H1 (cell line): ENCODE measurements at regions not wholly inside any gene's neighbourhood (a gene's known extent, or its start where the extent isn't known, plus 50 kb on each side); places are given as distances from the start of the nearest gene placed in this dataset.

ENCODE experiments used
- CTCF ChIA-PET: fragments of 300-600 bp; sonication (Branson Sonifier 250); formaldehyde crosslinking; loops from one replicate; lab custom pipeline; 2021; ENCODE audit not compliant: partially characterized antibody; lab: Charles Lee
- POLR2A ChIA-PET: fragments of 300-600 bp; sonication (Branson Sonifier 250); formaldehyde crosslinking; loops from one replicate; lab custom pipeline; 2021; ENCODE audit warnings: inconsistent platforms; ENCODE audit not compliant: partially characterized antibody; lab: Charles Lee
- DNase-seq, 2 experiments: peaks; one replicate each; pipeline versions ENCODE4 v3.0.0 to v3.0.0-alpha.2; 2010 to 2022; ENCODE audit warnings: low spot score in 2 of 2, low read depth in 1 of 2, mixed read lengths in 1 of 2
- FAIRE-seq: peaks from 2 replicates; lab custom pipeline; 2011; peaks lifted over from hg19 to GRCh38; lab: Jason Lieb, UNC
- H2AFZ ChIP-seq: 2 replicates; pipeline ENCODE4 v1.8.1; 2012; ENCODE audit warnings: low read length, inconsistent platforms
- H2AK5ac ChIP-seq: 2 replicates; pipeline ENCODE4 v1.6.1; 2013; ENCODE audit warnings: low read depth, low read length
- H2BK120ac ChIP-seq: replicated peaks from 2 replicates; pipeline ENCODE3; 2013; ENCODE audit warnings: low read depth, low read length, inconsistent platforms
- H2BK12ac ChIP-seq: 2 replicates; pipeline ENCODE4 v1.6.1; 2013; ENCODE audit warnings: low read depth, low read length
- H2BK15ac ChIP-seq: 2 replicates; pipeline ENCODE4 v1.6.1; 2013; ENCODE audit warnings: low read length
- H2BK20ac ChIP-seq: 2 replicates; pipeline ENCODE4 v1.6.1; 2013; ENCODE audit warnings: low read length
- H2BK5ac ChIP-seq: 2 replicates; pipeline ENCODE4 v1.6.1; 2013; ENCODE audit warnings: low read depth, low read length
- H3K14ac ChIP-seq: 2 replicates; pipeline ENCODE4 v1.6.1; 2013; ENCODE audit warnings: inconsistent platforms; ENCODE audit not compliant: insufficient read length
- H3K18ac ChIP-seq: 2 replicates; pipeline ENCODE4 v1.6.1; 2013; ENCODE audit warnings: low read length; ENCODE audit errors: extremely low read depth
- H3K23ac ChIP-seq: 2 replicates; pipeline ENCODE4 v1.6.1; 2013; ENCODE audit warnings: inconsistent platforms; ENCODE audit not compliant: insufficient read length
- H3K23me2 ChIP-seq: 2 replicates; pipeline ENCODE4 v1.6.1; 2013; ENCODE audit warnings: low read depth, low read length
- H3K27ac ChIP-seq: 2 replicates; pipeline ENCODE4 v1.6.1; 2011; ENCODE audit warnings: low read depth, low read length, inconsistent platforms
- H3K27me3 ChIP-seq, 4 experiments: replicated peaks in 1 of 4; 1 replicate in 1 of 4; 2 replicates in 3 of 4; pipeline versions ENCODE4 v1.6.1 to v1.8.1; 2011 to 2013; ENCODE audit warnings: low read length in 3 of 4, mild to moderate bottlenecking in 3 of 4, inconsistent platforms in 2 of 4, mixed read lengths in 2 of 4, moderate library complexity in 1 of 4; ENCODE audit not compliant: control insufficient read depth in 3 of 4, insufficient read depth in 3 of 4; ENCODE audit errors: extremely low read depth in 1 of 4
- H3K36me3 ChIP-seq, 4 experiments: 2 replicates each; pipeline versions ENCODE4 v1.6.1 to v1.8.1; 2011 to 2013; ENCODE audit warnings: mild to moderate bottlenecking in 4 of 4, low read length in 3 of 4, moderate library complexity in 2 of 4, control low read depth in 1 of 4, inconsistent platforms in 1 of 4; ENCODE audit not compliant: insufficient read depth in 4 of 4, control insufficient read depth in 2 of 4
- H3K4ac ChIP-seq: replicated peaks from 2 replicates; pipeline ENCODE3; 2013; ENCODE audit warnings: low read length, low read depth, mixed read lengths, inconsistent platforms; ENCODE audit not compliant: insufficient read length
- H3K4me1 ChIP-seq, 4 experiments: replicated peaks in 1 of 4; 1 replicate in 1 of 4; 2 replicates in 3 of 4; pipeline versions ENCODE4 v1.6.1 to v1.8.1; 2011 to 2013; ENCODE audit warnings: low read length in 3 of 4, inconsistent platforms in 2 of 4, mixed read lengths in 1 of 4; ENCODE audit not compliant: insufficient read depth in 4 of 4, control insufficient read depth in 3 of 4
- H3K4me2 ChIP-seq, 2 experiments: 2 replicates each; pipeline versions ENCODE4 v1.6.1 to v1.8.1; 2011 to 2013; ENCODE audit warnings: low read depth in 2 of 2, low read length in 2 of 2, control low read depth in 1 of 2, inconsistent platforms in 1 of 2, mild to moderate bottlenecking in 1 of 2; ENCODE audit not compliant: insufficient read depth in 1 of 2
- H3K4me3 ChIP-seq, 4 experiments: fragments of 200-600, 300-600 bp in 1 of 4; sonication (generic), shearing (Covaris generic), sonication (Bioruptor Twin) in 1 of 4; 2 replicates each; pipeline versions ENCODE4 v1.5.1 to v1.8.1; 2011 to 2016; ENCODE audit warnings: low read length in 4 of 4, low read depth in 3 of 4, control low read depth in 2 of 4, inconsistent platforms in 2 of 4, mild to moderate bottlenecking in 2 of 4, mixed read lengths in 1 of 4, moderate library complexity in 1 of 4; ENCODE audit not compliant: insufficient read depth in 2 of 4; ENCODE audit errors: extremely low read depth in 1 of 4
- H3K56ac ChIP-seq: replicated peaks from 2 replicates; pipeline ENCODE3; 2013; ENCODE audit warnings: low read depth, mild to moderate bottlenecking, mixed read lengths, low read length, inconsistent platforms; ENCODE audit not compliant: insufficient read length
- H3K79me1 ChIP-seq: 2 replicates; pipeline ENCODE4 v1.6.1; 2013; ENCODE audit warnings: low read depth, low read length, control low read depth
- H3K79me2 ChIP-seq, 2 experiments: 2 replicates each; pipeline versions ENCODE4 v1.6.1 to v1.8.1; 2012 to 2013; ENCODE audit warnings: low read length in 2 of 2, mild to moderate bottlenecking in 2 of 2, inconsistent platforms in 1 of 2; ENCODE audit not compliant: insufficient read depth in 2 of 2, control insufficient read depth in 1 of 2
- H3K9ac ChIP-seq, 4 experiments: replicated peaks in 1 of 4; 1 replicate in 1 of 4; 2 replicates in 3 of 4; pipeline versions ENCODE4 v1.6.1 to v1.8.1; 2011 to 2013; ENCODE audit warnings: low read depth in 3 of 4, low read length in 3 of 4, control low read depth in 2 of 4, mild to moderate bottlenecking in 2 of 4, moderate library complexity in 2 of 4, inconsistent platforms in 1 of 4; ENCODE audit errors: extremely low read depth in 1 of 4
- H3K9me3 ChIP-seq, 2 experiments: 2 replicates each; pipeline versions ENCODE4 v1.6.1 to v1.8.1; 2012 to 2013; ENCODE audit warnings: mild to moderate bottlenecking in 2 of 2, moderate library complexity in 2 of 2, control low read depth in 1 of 2, inconsistent platforms in 1 of 2, low read depth in 1 of 2, low read length in 1 of 2, mixed read lengths in 1 of 2; ENCODE audit not compliant: insufficient read depth in 2 of 2
- H4K20me1 ChIP-seq, 2 experiments: replicated peaks in 1 of 2; 2 replicates each; pipeline versions ENCODE3 to v1.8.1; 2011 to 2013; ENCODE audit warnings: inconsistent platforms in 2 of 2, low read length in 2 of 2, mild to moderate bottlenecking in 1 of 2; ENCODE audit not compliant: insufficient read depth in 2 of 2, control insufficient read depth in 1 of 2
- H4K5ac ChIP-seq: 2 replicates; pipeline ENCODE4 v1.6.1; 2013; ENCODE audit warnings: low read length, low read depth, mixed read lengths, inconsistent platforms; ENCODE audit not compliant: insufficient read length
- H4K8ac ChIP-seq: 2 replicates; pipeline ENCODE4 v1.8.0; 2013; ENCODE audit warnings: mild to moderate bottlenecking, moderate library complexity, low read length, inconsistent platforms; ENCODE audit not compliant: insufficient read depth; ENCODE audit errors: extremely low read depth
- H4K91ac ChIP-seq: replicated peaks from 2 replicates; pipeline ENCODE3; 2013; ENCODE audit warnings: low read length, mixed read lengths, inconsistent platforms; ENCODE audit not compliant: insufficient read length
- ASH2L ChIP-seq: fragments of 200-600, 300-600 bp; sonication (generic); IDR thresholded peaks from one replicate; pipeline ENCODE4 v1.7.1; 2017; ENCODE audit warnings: low read length
- CHD1 ChIP-seq: IDR thresholded peaks from 2 replicates; pipeline ENCODE4 v1.6.1; 2012; ENCODE audit warnings: low read depth, low read length, improper control_type of control experiment
- CREB1 ChIP-seq: IDR thresholded peaks from 2 replicates; pipeline ENCODE4 v1.6.1; 2012; ENCODE audit warnings: inconsistent platforms
- CTBP2 ChIP-seq: IDR thresholded peaks from 2 replicates; pipeline ENCODE4 v1.7.0; 2011; ENCODE audit warnings: borderline replicate concordance, mild to moderate bottlenecking, moderate library complexity, mixed read lengths, low read length; ENCODE audit not compliant: insufficient read depth, insufficient read length
- EP300 ChIP-seq, 2 experiments: IDR thresholded peaks; 1 replicate in 1 of 2; 2 replicates in 1 of 2; pipeline ENCODE4 v1.6.1; 2011 to 2012; ENCODE audit warnings: low read depth in 2 of 2, low read length in 2 of 2, mild to moderate bottlenecking in 2 of 2, borderline replicate concordance in 1 of 2, inconsistent platforms in 1 of 2, moderate library complexity in 1 of 2
- GABPA ChIP-seq: IDR thresholded peaks from 2 replicates; pipeline ENCODE4 v1.6.1; 2011; ENCODE audit warnings: mild to moderate bottlenecking, low read length, moderate library complexity, borderline replicate concordance; ENCODE audit not compliant: insufficient read depth
- GTF2F1 ChIP-seq: IDR thresholded peaks from 2 replicates; pipeline ENCODE4 v1.6.1; 2012; ENCODE audit warnings: low read depth, low read length, improper control_type of control experiment, borderline replicate concordance
- HDAC2 ChIP-seq, 2 experiments: fragments of 300-600 bp in 1 of 2; sonication (generic) in 1 of 2; IDR thresholded peaks; 2 replicates each; pipeline ENCODE4 v1.6.1; 2011 to 2012; ENCODE audit warnings: low read depth in 2 of 2, low read length in 2 of 2, mild to moderate bottlenecking in 2 of 2, moderate library complexity in 2 of 2, borderline replicate concordance in 1 of 2, inconsistent platforms in 1 of 2
- JUN ChIP-seq: IDR thresholded peaks from 2 replicates; pipeline ENCODE4 v1.6.1; 2011; ENCODE audit warnings: low read depth, mild to moderate bottlenecking, improper control_type of control experiment, low read length
- KDM1A ChIP-seq: fragments of 200-600, 300-600 bp; sonication (generic); IDR thresholded peaks from 2 replicates; pipeline ENCODE4 v1.7.1; 2016; ENCODE audit warnings: mild to moderate bottlenecking, low read length, borderline replicate concordance
- POLR2AphosphoS5 ChIP-seq: IDR thresholded peaks from 2 replicates; pipeline ENCODE4 v1.6.1; 2011; ENCODE audit warnings: low read depth, low read length
- SIRT6 ChIP-seq: IDR thresholded peaks from one replicate; pipeline ENCODE4 v1.7.1; 2012; ENCODE audit warnings: low read length, inconsistent platforms
- SRF ChIP-seq: IDR thresholded peaks from 2 replicates; pipeline ENCODE4 v1.6.1; 2011; ENCODE audit warnings: mild to moderate bottlenecking, low read depth, low read length, moderate library complexity
- WGBS, 2 experiments: shearing (Covaris generic) in 1 of 2; methylation state at CpG; one replicate each; pipeline versions ENCODE4 v1.1.6 to v1.1.7; 2013 to 2015; ENCODE audit warnings: low lambda C conversion rate in 2 of 2, mixed read lengths in 2 of 2, inconsistent platforms in 1 of 2, low coverage in 1 of 2, missing lambda C conversion rate in 1 of 2; ENCODE audit not compliant: insufficient replicate concordance in 2 of 2, insufficient coverage in 1 of 2, insufficient read length in 1 of 2; ENCODE audit errors: extremely low coverage in 1 of 2, missing lambda C conversion rate in 1 of 2; 5-methylcytosine and 5-hydroxymethylcytosine counted together
- TF ChIP-seq, protein P1 (sequence below): IDR thresholded peaks from 2 replicates; pipeline ENCODE4 v1.6.1; 2012; ENCODE audit warnings: inconsistent platforms
- TF ChIP-seq, protein P2 (sequence below): IDR thresholded peaks from 2 replicates; pipeline ENCODE4 v1.6.1; 2012; ENCODE audit warnings: inconsistent platforms

DNA sequence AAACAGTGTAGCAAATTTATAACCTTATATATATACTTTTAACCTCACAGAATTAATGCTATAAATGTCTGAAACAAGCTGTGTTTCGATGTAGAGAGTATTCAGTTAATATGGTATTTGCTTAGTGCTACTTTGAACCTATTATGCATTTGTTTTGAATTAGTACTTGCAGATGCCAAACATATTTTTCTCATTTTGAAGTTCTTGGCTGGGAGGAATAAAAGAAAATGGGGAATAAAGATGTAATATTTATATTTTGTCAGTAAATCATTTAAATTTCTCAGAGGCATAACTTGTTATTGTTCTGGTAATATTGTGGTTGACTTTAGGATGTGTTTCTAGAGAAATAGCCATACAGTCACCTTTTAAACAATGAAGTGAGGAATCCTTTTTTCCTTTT lies 175.9 kb upstream of the IZUMO3 start:
- DNase-seq (no peak), FAIRE-seq (no peak)
- ChIA-PET POLR2A (no interaction called here), CTCF (no interaction called here)
- H4K91ac ChIP-seq, result no peak overlapping the region
- no peak overlapping the region for H3K4ac ChIP-seq
- no peaks in the 10 kb centered on the region for H3K27me3 ChIP-seq
- no peak overlapping the region for H4K8ac ChIP-seq
- no peak overlapping the region for H2BK5ac ChIP-seq
- no peak overlapping the region for H3K4me3 ChIP-seq
- H3K23ac ChIP-seq, result no peak overlapping the region
- H2AK5ac ChIP-seq, result no peak overlapping the region
- H4K5ac ChIP-seq, result no peak overlapping the region
- no peak overlapping the region for H3K18ac ChIP-seq
- H3K4me2 ChIP-seq, result no peak overlapping the region
- 96% methylated on average over 1 of the region's 1 CpG; no CpG with 5 or more reads in 1 of the 2 experiments for WGBS, 2 experiments
- no peaks in the 10 kb centered on the region for H3K79me1 ChIP-seq
- no peaks in the 10 kb centered on the region for H3K36me3 ChIP-seq
- no peak overlapping the region for H2BK20ac ChIP-seq
- no peak overlapping the region for H2BK15ac ChIP-seq
- no peak overlapping the region for H2AFZ ChIP-seq
- no peaks in the 10 kb centered on the region for H3K4me1 ChIP-seq
- H3K27ac ChIP-seq, result no peak overlapping the region
- no peak overlapping the region for H2BK120ac ChIP-seq
- H4K20me1 ChIP-seq, result no peaks in the 10 kb centered on the region
- no peaks in the 10 kb centered on the region for H3K9me3 ChIP-seq
- no peak overlapping the region for H3K14ac ChIP-seq
- H3K79me2 ChIP-seq, result no peaks in the 10 kb centered on the region
- H3K23me2 ChIP-seq, result no peaks in the 10 kb centered on the region
- no peak overlapping the region for H2BK12ac ChIP-seq
- no peak overlapping the region for H3K9ac ChIP-seq
- H3K56ac ChIP-seq, result no peak overlapping the region
- TF ChIP-seq ASH2L (no peak), CHD1 (no peak), SIRT6 (no peak), SRF (no peak), KDM1A (no peak), GTF2F1 (no peak), CREB1 (no peak), HDAC2 (IDR thresholded peaks at IDR 0.05; ENCODE audit: borderline replicate concordance in 1 of 2, low read depth in 2 of 2, low read length in 2 of 2) (no peak), CTBP2 (no peak), EP300 (IDR thresholded peaks at IDR 0.05; ENCODE audit: borderline replicate concordance in 1 of 2, low read depth in 2 of 2, low read length in 2 of 2) (no peak), GABPA (no peak), POLR2AphosphoS5 (no peak), JUN (no peak)
- TF ChIP-seq, protein P1, sequence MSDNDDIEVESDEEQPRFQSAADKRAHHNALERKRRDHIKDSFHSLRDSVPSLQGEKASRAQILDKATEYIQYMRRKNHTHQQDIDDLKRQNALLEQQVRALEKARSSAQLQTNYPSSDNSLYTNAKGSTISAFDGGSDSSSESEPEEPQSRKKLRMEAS, result no peak
- TF ChIP-seq, protein P2, sequence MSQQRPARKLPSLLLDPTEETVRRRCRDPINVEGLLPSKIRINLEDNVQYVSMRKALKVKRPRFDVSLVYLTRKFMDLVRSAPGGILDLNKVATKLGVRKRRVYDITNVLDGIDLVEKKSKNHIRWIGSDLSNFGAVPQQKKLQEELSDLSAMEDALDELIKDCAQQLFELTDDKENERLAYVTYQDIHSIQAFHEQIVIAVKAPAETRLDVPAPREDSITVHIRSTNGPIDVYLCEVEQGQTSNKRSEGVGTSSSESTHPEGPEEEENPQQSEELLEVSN, result no peak
